Stimulated activated CD4-positive, alpha-beta T cell treated with anti-CD3 and anti-CD28 coated beads, Interleukin-2, amount 100 ng/mL, for 4 hours (primary cell): ENCODE measurements at regions not wholly inside any gene's neighbourhood (a gene's known extent, or its start where the extent isn't known, plus 50 kb on each side); places are given as distances from the start of the nearest gene placed in this dataset.

Experiments used
- DNase-seq: peaks from one replicate; pipeline ENCODE4 v3.0.0-alpha.2; 2020; ENCODE audit warnings: low read depth

DNA sequence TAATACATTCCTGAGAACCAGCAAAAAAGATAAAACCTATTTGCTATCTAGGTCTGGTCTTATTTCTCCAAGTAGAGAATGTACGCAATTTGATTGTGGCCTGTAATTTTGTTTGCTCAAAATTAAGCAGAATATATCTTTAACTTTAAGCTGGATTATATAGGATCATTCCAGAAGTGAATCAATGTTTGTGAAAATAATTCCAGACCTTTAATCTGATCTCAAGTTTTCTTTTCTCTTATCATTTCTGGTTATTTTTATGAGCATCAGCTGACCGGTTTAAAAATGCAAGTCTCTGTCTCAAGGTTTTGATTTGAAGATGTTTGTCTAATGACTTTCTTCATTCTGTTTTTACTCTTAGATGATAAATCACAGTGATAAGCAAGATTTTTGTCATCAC lies 997.9 kb upstream of the FLRT2 start:
- DNase-seq = no peak

DNA sequence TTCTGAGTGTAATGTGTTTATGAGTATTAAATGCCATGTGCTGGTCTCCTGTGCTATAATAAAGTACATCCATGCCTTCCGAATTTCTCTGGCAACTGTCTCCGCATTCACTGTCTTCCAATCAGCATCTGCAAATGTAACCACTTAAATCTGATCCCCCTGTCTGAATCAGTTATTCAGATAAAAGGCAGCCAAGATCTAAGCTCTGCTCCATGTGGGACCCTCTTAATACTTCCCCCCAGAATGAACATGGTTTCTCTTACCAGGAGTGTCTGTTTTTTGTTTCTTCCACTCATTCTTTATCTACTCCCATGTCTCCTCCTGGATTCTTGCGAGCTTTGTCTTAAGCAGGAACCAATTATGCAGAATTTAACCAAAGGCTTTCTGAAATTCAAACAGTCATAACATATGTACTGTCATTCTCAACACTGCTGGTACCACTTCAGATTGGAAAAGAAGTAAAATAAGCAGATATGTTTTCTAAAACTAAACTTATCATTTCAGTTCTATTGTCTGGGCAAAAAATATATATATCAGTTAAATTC lies 996.7 kb upstream of the FLRT2 start:
- no peak for DNase-seq

DNA sequence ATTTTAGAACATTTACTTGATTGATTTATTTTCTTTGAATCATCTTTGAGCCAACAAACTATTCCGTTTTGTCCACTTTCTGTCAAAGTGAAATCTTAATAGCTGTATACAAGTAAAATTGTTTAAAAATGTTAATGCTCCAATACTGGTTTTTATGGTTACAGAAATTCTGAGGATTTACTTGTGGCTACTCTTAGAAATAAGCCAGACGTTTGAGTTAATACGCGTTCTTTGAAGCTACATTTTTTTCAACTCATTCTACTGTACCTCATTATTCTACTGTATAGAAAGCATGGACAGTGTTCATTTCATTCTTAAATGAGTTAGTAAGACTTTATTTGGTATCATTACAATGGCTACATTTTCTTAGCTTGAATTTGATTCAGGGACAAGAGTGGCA lies 996.2 kb upstream of the FLRT2 start:
- DNase-seq = no peak

DNA sequence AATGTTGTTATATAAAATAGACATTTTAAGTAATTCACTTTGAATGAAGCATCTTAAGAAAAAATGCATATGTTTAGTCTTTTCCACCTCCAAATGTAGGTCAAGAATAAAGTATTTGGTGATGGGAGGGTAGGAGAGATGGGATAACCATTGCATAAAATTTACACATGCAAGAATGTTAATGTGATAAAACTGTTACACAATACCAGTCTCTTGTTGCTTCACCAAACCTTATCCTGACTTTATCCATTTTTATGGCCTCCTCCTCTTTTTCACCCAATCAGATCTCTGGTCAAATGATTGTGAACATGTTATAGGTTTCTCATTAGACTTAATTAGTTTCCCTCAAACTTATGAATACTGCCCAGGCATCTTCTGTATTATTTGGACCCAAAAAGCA lies 994.5 kb upstream of the FLRT2 start:
- no peak for DNase-seq

DNA sequence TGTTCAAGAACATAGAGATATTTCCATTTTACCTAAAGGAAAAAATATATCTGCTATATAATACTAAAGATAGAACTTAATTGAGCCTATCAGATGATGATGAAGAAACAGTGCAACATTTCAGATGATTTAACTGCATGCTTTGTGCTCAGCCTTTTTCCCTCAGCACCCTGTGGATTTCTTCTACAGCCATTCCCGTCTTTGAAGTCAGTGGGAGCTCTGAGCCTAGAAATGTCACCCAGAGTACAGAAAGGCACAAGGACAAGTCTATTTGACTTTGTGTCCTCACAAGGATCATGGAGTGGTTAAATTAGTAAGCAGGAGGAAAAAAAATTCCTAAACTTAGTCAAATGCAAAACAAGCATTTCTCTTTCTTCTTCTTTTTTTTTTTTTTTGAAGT lies 994.0 kb upstream of the FLRT2 start:
- no peak for DNase-seq

DNA sequence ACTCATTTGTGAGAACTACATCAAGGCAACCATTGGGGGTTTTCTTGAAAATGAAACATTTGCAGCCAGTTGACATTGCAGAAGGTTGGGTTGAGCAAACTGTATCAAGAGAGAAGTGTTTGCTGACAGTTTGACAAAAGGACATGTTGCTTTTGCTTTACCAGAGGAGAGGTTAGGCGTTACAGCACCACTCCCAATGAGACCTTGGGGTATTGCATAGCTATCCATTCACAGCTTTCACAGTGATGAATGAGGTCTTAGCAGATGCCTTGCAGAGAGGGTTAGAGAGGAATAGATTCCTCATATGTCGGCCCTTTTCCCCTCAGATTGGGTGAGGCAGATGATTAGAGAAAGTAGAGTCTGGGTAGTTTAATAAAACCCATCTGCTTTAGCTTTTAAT lies 988.9 kb upstream of the FLRT2 start:
- no peak for DNase-seq

DNA sequence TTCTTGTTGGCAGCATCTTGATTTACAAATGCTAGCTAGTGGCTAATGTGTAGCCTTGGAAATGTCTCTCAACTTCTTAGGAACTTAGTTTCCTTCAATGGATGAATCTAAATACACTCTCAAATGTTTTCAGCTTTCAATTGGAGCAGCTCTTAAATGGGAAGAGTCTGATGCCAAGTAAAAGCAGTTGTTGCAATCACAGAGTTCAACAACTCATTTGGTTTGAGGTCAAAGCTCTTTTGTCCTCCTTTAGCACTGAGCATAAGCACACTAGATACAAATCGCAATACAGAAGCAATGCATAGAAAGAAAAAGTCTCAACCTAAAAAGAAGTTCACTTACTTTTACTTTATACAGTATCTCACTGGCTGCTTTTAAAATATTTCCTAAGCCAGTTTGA lies 986.1 kb upstream of the FLRT2 start:
- no peak for DNase-seq

DNA sequence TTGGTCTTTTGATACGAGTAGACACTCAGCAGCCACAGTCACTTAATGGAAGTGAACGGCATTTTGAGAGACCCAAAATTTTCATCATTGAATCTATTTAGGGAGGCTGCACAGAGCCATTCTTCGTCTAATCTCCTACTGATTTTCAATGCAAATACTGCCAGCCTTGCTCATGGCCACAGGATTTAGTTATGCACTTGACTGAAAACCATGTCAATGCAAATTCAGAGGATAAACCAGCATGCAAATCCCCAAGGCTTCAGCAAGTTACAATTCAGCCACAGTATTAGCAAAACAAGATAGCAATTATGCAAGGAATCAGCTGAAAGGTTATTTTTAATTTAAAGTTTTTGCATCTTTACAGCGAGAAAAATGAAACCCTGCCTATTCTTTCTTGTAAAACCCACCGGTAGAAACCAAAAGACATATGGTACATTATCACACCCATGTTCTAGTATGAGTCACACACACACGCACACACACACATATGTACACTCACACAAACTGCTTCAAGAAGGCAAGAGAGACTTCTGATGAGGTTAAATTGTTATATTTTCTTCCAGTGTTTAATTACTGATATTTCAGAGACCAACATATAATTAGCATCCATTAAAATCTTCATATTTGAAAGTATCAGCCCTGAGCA lies 985.3 kb upstream of the FLRT2 start:
- no peak for DNase-seq

DNA sequence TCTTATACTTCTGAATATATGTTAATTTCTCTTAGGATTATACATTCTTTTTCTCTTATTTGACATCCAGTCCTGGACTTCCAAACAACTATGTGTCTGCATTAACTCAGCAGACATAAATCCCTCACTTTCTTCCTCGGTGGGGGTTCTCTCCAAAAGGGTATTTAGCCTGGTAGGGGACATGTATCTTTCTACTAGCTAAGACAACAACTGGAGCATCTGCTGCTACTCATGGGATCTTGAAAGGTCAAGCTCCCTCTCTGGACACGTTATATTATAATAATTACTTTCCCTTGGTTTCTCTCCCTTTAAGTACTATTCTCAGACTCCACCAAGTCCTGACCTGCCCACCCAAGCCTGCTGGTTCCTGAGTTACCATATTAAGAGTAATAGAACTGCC lies 983.7 kb upstream of the FLRT2 start:
- DNase-seq = no peak

DNA sequence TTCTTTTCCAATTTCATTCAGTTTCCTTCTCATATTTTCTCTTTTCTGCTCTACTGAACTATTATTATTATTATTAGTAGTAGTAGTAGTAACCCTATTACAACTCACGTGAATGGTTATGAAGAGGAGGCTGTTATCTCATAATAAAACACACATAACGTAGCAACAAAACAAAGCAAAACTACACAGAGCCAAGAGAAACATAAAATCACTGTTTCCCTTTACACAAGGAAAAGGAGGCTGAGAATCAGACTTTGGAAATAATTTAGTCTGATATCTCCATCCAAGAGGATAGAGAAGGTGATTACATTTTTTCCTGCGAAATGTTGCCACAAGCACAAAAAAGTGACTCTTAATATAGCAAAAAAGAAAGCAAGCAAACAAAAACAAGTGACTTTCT lies 975.8 kb upstream of the FLRT2 start:
- no peak for DNase-seq

DNA sequence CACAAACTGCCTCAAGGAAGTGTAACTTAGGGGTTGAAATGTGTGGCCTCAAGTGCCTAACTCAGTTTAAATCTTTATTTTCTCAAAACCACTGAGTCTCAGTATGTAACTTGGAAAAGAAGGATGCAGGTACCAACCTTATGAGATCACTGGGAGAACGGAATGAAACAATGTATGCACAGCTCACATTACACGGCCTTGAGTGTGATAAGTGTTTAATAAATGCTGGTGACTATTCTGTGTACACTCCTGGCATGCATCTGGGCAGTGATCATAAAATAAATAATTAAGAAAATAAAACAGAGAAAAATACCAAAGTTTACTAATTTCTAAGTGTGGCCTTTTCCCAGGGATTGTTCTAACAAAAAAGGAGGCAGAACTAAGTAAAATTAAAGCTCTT lies 974.5 kb upstream of the FLRT2 start:
- DNase-seq = no peak

DNA sequence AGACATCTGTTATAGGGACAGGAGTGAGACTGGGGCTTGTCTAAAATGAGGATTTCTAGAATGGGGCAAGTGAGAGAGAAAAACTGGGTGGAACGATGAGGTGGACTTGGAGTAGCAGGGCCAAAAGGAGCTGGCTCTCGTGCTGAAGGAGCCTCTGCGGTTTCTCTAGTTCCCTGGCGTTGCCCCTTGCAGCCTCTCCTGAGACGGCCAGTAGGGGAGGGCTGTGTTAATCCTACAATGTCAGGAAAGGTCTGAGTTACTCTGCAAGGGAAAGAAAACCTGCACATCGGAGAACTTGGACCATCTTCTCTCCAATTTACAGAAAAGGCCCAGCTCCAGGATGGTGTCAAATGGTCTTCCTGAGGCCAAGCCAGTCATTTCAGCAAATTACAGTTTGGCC lies 963.8 kb upstream of the FLRT2 start:
- DNase-seq = no peak

DNA sequence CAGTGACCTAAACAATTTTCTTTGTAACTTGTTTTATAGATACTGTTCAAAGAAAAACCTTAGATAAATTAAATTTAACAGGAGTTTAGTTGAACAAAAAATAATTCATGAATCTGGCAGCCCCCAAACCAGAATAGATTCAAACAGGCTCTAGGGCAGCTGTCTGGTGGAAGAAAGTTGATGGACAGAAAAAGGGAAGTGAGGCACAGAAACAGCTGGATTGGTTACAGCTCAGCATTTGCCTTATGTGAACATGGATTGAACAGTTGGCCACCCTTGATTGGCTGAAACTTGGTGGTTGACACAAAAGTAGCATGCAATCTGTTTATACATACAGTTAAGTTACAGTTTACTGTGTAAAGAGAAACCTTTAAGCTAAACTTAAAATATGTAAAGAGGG lies 954.3 kb upstream of the FLRT2 start:
- no peak for DNase-seq

DNA sequence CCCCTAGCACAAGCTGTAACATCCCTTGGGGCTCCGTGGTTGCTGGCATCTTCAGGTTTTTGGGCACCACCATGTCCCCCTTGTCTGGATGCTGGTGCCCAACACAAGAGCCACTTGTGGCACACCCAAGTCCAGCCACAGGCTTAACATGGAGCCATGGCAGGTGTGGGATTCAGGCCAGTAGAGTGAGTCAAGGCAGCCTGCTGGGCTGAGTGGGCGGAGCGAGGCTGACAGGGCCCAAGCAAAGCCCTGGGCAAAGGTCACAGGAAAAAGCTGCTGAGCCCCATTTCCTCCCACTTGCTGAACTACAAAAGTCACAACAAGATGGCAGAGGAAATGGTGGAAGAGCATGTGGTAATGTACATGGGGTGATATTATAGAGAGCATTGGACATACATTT lies 950.7 kb upstream of the FLRT2 start:
- DNase-seq = no peak

DNA sequence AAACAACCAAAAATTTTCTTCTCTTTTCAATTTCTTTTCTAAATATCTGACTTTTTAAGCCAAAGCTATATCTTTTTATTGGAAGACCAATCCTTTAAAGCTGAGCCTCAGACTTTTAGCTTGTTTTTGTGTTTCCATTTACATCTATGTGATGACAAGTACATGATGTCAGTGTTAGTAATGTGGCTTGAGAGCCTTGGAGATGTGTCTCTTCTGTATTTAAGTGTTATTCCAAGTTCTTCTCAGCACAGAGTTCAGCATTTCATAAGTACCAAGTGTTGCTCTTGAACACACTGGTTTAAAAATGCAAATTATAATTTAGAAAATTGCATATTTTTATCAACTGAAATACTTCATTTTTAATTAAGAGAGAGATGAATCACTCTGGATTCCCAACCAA lies 948.9 kb upstream of the FLRT2 start:
- no peak for DNase-seq

DNA sequence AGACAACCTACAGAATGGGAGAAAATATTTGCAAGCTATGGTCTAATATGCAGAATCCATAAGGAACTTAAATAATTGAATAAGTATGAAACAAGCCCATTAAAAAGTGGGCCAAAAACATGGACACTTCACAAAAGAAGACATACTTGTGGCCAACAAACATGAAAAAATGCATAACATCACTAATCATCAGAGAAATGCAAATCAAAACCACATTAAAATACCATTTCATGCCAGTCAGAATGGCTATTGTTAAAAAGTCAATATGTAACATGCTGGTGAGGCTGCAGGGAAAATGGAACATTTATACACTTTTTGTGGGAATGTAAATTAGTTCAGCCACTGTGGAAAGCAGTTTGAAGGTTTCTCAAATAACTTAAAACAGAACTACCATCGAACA lies 945.4 kb upstream of the FLRT2 start:
- no peak for DNase-seq

DNA sequence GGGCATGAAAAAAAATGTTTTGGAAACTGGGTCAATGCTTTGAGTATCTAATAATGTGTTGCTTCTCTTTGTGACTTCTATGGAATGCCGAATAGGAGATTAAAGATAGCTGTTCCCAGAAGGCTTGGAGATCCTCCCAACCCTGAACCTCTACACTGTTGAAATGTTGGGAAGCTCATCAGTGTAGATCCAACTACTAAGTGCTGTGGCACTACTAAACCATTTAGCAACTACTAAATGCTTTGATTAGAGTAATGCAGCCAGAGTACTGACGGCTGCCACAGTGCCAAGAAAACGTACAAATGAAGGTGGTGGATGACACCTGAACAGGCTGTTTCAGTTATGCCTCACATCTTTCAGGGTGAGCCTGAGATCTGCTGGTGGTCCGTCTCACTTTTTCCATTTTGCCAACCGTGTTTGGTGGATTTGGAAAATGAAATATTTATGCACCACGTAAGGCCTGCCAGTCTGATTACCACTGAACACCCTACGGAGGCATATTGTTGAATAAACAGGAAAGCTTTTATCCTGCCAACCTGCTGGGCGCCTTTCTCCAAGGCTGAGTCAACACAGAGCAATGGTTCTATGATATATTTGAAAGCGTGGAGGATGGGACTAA lies 938.0 kb upstream of the FLRT2 start:
- no peak for DNase-seq

DNA sequence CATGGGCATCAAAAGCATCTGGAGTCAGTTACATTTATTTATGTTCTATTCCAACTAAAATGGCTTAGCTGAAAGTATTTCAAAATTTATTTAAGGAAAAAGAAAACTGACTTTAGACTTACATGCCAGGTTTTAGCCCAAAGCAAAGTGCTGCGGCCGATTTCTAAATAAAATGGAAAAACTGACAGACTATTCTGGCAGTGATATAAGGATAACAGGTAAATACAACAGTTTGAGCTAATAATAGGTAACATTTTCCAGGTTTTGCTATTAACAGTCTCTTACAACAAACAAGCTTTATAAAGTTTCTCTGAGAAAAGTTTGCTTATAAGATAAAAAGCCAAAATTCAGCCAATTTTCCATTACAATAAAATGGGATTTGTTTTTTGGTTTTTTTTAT lies 937.2 kb upstream of the FLRT2 start:
- no peak for DNase-seq

DNA sequence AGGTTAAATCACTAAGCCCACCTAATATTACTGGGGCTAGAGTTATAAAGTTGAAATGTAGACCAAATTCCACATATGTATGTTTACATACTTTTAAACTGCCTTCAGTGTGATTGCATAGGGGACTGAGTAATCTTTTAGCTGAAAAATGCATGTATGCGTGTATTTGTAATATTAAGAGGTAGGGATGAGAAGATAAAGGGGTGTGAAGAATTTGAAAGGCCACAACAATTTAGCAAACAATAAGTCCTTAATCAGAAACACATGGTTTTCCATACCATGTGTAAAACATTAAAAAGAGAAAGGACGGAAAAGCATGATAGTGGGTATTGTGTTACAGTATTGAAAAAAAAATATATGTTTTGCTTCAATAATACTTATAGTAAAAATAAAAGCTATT lies 919.9 kb upstream of the FLRT2 start:
- DNase-seq = no peak

DNA sequence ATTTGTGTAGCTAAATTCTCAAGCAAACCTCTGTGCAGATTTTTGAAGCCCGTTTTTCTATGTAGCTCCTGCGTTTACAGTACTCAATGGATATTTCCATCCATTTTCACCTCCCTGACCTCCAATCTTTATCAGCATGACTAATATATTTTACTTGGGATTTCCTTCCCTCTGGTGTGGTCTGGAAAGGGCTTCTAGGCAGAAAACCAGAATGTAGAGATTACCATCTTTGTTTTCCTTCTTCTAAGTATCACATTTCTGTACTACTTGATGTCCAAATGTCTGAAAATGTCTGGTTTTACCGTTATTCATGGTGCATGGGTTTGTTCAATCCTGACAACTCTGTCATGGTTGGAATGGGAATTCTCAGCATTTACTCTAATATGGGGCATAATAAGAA lies 907.6 kb upstream of the FLRT2 start:
- no peak for DNase-seq

DNA sequence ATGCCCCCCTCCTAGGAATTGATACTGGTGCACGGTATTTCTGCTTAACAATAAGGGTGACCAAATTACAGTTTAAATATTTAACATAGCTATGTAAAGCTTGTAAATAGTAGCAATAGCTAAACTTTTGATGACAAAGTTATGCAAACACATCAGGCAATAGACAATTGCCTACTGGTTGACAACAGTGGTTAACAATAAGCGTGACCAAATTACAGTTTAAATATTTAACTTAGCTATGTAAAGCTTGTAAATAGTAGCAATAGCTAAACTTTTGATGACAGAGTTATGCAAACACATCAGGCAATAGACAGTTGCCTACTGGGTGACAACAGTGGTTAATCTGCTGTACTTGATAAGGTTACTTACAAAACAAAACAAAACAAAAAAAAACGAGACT lies 886.5 kb upstream of the FLRT2 start:
- DNase-seq = no peak

DNA sequence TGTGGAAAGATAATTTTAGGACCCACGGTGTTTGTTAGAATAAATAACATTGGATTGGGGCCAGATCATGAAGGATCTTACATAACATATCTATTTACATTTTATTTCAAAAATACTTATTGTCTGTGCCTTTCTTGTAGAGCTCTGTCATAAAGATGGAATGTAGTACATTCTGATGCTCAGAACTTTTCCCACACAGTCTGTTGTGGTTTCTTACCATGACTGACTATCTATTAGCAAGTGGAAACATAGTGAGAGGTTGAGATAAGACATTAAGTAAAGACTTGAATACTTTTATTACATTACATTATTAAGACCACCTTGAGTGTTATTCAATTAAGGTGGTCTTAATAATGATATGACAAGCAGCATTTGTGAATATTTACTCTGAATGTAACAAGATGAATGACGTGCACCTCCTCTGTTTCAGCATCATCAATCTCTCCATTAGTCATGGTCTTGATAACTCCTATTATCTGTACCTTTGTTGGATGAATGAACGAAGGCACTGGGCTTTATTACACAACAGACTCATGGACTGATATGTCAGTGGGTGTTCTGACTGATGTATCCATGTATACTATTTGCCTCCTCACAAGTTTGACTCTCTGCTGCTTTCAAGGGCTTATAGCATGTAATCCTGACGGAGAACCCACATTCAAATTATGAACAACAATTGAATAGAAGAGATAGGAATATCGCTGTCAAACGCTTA lies 883.0 kb upstream of the FLRT2 start:
- no peak for DNase-seq

DNA sequence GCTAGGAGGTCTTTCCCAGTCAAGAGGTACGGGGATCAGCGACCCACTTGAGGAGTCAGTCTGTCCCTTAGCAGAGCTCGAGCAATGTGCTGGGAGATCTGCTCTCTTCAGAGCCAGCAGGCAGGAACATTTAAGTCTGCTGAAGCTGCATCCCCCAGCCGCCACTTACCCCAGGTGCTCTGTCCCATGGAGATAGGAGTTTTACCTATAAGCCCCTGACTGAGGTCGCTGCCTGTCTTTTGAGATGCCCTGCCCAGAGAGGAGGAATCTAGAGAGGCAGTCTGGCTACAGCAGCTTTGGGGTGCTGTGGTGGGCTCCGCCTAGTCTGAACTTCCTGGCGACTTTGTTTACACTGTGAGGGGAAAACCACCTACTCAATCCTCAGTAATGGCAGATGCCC lies 874.9 kb upstream of the FLRT2 start:
- DNase-seq = no peak

DNA sequence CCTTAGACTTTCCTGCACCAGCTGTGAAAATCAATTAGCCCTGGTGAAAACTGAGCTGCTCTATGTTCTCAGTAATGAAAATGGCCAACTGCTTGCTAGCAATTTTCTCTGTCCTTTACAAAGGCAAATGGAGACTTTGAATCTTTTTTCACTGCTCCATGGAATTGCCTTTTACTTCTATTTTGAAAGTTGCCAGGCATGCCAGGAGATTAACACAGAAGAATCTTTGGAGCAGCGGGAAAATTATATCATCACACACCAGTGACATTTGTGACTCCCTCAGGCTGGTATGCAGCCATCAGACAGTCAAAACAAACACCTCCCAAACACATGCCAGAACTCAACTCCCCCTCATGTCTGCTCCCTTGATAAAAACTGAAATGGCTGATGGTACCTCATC lies 872.0 kb upstream of the FLRT2 start:
- no peak for DNase-seq
